IPS DF 6.9 (cell line): ENCODE measurements at regions not wholly inside any gene's neighbourhood (a gene's known extent, or its start where the extent isn't known, plus 50 kb on each side); places are given as distances from the start of the nearest gene placed in this dataset.

ENCODE experiments used
- DNase-seq: peaks from one replicate; pipeline ENCODE4 v3.0.0-alpha.2; 2013; ENCODE audit warnings: low read depth, low spot score
- H3K27ac ChIP-seq: one replicate; pipeline ENCODE4 v1.5.1; 2013; ENCODE audit warnings: low read length, control low read depth
- H3K27me3 ChIP-seq: 2 replicates; pipeline ENCODE4 v1.6.1; 2013; ENCODE audit warnings: mild to moderate bottlenecking, low read length; ENCODE audit not compliant: control insufficient read depth, insufficient read depth
- H3K36me3 ChIP-seq: 2 replicates; pipeline ENCODE4 v1.6.1; 2013; ENCODE audit warnings: low read length; ENCODE audit not compliant: control insufficient read depth, insufficient read depth
- H3K4me1 ChIP-seq: 2 replicates; pipeline ENCODE4 v1.6.1; 2013; ENCODE audit warnings: low read length; ENCODE audit not compliant: control insufficient read depth, insufficient read depth
- H3K4me3 ChIP-seq: 2 replicates; pipeline ENCODE4 v1.5.1; 2013; ENCODE audit warnings: mild to moderate bottlenecking, low read length
- H3K9me3 ChIP-seq: 2 replicates; pipeline ENCODE4 v1.6.1; 2013; ENCODE audit warnings: low read length, inconsistent platforms; ENCODE audit not compliant: control insufficient read depth, insufficient read depth
- WGBS: extraction: QIAGEN DNeasy Blood & Tissue Kit; methylation state at CpG from one replicate; pipeline ENCODE4 v1.1.7; 2013; ENCODE audit warnings: mixed read lengths, missing lambda C conversion rate; ENCODE audit not compliant: insufficient read length, insufficient coverage; 5-methylcytosine and 5-hydroxymethylcytosine counted together

DNA sequence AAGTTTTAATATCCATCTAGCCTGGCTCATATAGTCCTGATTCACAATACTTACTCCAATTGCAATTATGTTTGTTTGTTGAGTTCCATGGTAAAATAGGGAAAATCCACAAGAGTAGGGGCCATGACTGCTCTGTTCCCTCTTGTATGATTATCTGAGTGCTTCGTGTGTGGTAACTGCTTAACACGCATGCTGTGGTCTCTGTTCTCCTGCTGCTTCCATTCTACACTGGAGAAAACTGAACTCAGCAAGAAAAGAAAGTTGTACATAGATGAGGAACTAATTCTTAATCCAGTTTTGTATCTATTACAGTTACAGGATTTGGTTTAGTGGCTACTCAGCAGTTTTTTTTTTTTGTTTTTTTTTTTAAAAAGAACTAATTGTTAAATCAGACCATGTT is 223.0 kb upstream of the SATB1 start:
- Histone ChIP-seq H3K27me3 (no peaks in the 10 kb centered on the region), H3K36me3 (no peaks in the 10 kb centered on the region), H3K4me1 (no peaks in the 10 kb centered on the region), H3K4me3 (no peak overlapping the region), H3K27ac (no peak overlapping the region), H3K9me3 (no peaks in the 10 kb centered on the region)
- WGBS = no CpG with 5 or more reads among the region's 2 CpGs
- no peak for DNase-seq

DNA sequence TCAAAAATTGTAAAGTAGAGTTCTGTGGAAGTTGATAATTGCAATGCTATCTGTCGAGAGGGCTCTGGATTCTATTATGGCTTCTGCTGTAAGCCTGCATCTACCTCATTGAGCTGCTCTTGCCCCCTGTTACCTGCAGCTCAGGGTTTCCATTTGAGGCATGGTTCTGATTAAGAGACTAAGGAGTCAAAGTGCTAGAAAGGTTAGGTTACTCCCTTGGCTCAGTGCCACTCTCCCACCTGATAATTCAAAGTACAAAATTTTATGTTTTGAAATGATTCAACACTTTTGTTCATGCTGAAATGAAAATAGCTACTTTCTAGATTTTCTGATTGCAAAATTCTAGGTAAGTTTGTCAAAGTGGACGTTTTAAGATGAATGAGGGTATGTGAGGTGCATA is 220.5 kb upstream of the SATB1 start:
- DNase-seq = no peak
- no peaks in the 10 kb centered on the region for H3K4me1 ChIP-seq

DNA sequence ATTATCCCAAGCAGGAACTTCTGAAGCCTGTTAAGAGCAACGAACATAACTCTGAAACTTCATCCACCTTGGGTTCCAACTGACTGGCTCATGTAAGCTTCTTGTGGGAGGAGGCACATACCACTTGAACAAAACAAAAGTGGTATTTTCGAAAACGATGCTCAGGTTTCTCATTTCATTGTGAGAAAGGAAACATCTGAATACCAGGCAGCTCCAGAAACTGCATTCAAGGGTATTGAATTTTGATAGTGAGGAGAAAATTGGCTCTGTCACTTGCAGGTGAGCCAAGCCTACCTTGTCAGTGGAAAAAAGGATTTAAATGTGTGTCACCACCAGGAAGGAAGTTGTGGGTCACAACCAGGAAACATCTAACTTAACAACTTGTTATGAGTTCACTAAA is 218.1 kb upstream of the SATB1 start:
- Histone ChIP-seq H3K4me3 (no peak overlapping the region), H3K36me3 (no peaks in the 10 kb centered on the region), H3K4me1 (no peaks in the 10 kb centered on the region), H3K27me3 (no peaks in the 10 kb centered on the region), H3K27ac (no peak overlapping the region), H3K9me3 (no peaks in the 10 kb centered on the region; the same call in 1 of the 2 replicates)
- no peak for DNase-seq
- WGBS = no CpG with 5 or more reads among the region's 3 CpGs

More for the DNA sequence above, 220.5 kb upstream of the SATB1 start:
- Histone ChIP-seq H3K4me3 (no peak overlapping the region), H3K27me3 (no peaks in the 10 kb centered on the region), H3K27ac (no peak overlapping the region), H3K36me3 (no peaks in the 10 kb centered on the region), H3K9me3 (no peaks in the 10 kb centered on the region; the same call in 1 of the 2 replicates)
- no CpG with 5 or more reads among the region's 2 CpGs for WGBS

DNA sequence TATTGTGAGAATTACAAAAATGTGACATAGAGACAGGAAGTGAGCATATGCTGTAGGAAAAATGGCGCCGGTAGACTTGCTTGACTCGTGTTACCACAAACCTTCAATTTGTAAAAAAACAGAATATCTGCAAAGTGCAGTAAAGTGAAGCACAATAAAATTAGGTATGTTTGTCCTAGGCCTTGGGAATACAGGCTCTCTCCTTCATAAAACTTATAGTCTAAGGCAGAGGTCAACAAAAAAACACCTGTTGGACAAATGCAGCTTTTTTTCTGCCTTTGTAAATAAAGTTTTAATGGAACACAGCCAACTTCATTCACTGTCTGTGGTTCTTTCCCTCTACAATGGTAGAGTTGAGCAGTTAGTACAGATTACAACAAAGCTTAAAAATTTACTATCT is 216.8 kb upstream of the SATB1 start:
- no peaks in the 10 kb centered on the region for H3K36me3 ChIP-seq
- no peak for DNase-seq
- H3K27me3 ChIP-seq = no peaks in the 10 kb centered on the region
- H3K4me1 ChIP-seq = no peaks in the 10 kb centered on the region
- no peak overlapping the region for H3K27ac ChIP-seq
- no peak overlapping the region for H3K4me3 ChIP-seq
- no CpG with 5 or more reads among the region's 3 CpGs for WGBS
- H3K9me3 ChIP-seq = no peaks in the 10 kb centered on the region; the same call in 1 of the 2 replicates

DNA sequence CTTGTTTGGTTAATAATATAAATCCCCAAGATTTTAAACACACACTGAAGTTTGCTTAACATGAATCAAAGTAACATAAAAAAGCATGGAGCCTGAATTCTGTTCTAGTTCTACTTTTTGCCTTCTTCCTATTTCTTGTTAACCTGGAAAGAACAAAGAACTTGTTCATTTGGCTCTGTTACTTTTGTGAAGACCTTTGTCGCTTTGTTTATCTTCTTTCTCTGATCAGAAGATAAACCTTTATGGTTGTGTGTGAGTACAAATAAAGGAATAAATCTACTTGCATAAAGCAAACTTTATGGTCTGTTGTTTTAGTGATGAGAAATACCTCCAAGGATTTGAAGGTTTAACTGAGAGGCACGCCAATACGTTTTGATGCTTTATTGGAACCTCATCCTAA is 210.1 kb upstream of the SATB1 start:
- Histone ChIP-seq H3K36me3 (no peaks in the 10 kb centered on the region), H3K4me1 (no peaks in the 10 kb centered on the region), H3K27me3 (no peaks in the 10 kb centered on the region), H3K4me3 (no peak overlapping the region), H3K27ac (no peak overlapping the region), H3K9me3 (no peaks in the 10 kb centered on the region)
- WGBS = no CpG with 5 or more reads among the region's 3 CpGs
- no peak for DNase-seq

DNA sequence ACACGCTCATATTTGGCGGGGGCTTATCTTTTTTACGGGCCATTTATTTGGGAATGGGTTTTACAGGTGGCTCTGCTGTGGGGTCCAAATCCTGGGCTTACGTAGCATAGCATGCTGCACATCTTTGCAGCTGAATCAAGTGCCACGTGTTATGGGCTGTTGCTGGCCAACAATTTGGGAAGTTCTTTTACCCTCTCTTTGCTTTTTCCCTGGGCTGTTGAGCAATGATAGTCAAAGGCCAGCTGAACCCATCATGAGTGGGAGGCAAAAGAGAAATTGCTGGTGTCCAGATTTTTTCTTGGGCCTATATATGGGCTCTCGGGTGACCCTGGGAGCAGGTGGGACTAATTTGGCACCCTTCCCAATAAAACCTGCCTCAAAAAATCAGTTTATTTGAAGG is 209.3 kb upstream of the SATB1 start:
- H3K27ac ChIP-seq = no peak overlapping the region
- WGBS = no CpG with 5 or more reads among the region's 6 CpGs
- no peaks in the 10 kb centered on the region for H3K4me1 ChIP-seq
- no peak overlapping the region for H3K4me3 ChIP-seq
- H3K27me3 ChIP-seq = no peaks in the 10 kb centered on the region
- no peaks in the 10 kb centered on the region for H3K36me3 ChIP-seq
- H3K9me3 ChIP-seq = no peaks in the 10 kb centered on the region
- DNase-seq = no peak

DNA sequence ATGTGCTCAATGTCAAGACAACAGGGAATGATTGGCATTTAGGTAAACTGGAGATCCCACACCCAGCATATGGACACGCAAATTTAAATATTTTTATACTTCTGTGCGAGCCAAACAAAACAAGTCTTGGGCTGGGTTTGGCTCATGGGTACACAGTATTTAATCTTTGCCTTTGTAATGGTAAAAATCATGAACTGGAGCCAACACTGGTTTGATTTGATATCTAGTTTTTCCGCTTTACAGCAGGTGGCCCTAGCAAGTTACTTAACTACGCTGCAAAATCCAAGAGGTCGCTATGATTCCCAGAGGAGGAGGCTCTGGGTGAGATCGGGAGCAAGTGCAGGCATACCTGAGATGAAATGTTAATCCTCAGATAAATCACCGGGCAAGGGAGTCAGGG is 207.9 kb upstream of the SATB1 start:
- Histone ChIP-seq H3K4me1 (no peaks in the 10 kb centered on the region), H3K4me3 (no peak overlapping the region), H3K9me3 (no peaks in the 10 kb centered on the region), H3K27ac (no peak overlapping the region), H3K27me3 (no peaks in the 10 kb centered on the region), H3K36me3 (no peaks in the 10 kb centered on the region)
- DNase-seq = no peak
- WGBS = no CpG with 5 or more reads among the region's 7 CpGs

DNA sequence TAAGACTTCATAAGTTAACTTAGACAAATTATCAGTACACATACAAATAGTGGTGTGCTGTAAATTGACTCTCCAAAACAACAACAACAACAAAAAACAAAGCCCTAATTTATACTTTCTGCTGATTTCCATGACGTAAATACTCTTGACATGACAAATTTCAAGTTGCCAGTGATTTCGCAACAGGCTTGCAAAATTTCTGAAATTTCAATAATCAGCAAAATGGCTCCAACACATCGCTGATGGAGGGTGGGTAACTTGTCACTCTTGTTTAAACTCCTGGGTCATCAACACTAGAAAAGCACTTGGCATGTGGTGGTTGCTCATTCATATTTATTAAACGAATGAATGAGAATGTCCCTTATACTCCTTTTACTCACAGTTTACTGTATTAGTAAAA is 205.2 kb upstream of the SATB1 start:
- no peak for DNase-seq
- H3K27me3 ChIP-seq = no peaks in the 10 kb centered on the region
- no peaks in the 10 kb centered on the region for H3K36me3 ChIP-seq
- no peaks in the 10 kb centered on the region for H3K9me3 ChIP-seq
- no peak overlapping the region for H3K27ac ChIP-seq
- no peaks in the 10 kb centered on the region for H3K4me1 ChIP-seq
- H3K4me3 ChIP-seq = no peak overlapping the region
- WGBS = no CpG with 5 or more reads among the region's 4 CpGs

DNA sequence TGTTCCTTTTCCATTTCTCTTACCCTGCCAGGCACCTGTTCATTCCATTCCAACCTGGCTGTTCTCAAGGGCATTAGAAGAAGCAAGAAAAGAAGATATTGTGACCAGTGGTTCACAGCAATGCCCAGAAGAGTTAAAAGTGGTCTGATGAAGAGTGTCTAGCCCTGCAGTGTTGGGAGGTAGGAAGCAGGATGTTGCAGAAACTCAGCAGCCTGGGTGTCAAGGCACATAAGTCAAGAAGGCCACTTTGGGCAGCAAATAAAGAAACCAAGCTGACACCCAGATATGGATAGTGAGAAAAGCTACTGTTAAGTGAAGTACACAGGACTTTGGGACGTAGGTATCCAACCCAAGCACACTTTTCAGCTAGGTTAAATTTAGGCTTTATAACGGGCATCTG is 199.9 kb upstream of the SATB1 start:
- H3K27ac ChIP-seq = no peak overlapping the region
- no peaks in the 10 kb centered on the region for H3K4me1 ChIP-seq

DNA sequence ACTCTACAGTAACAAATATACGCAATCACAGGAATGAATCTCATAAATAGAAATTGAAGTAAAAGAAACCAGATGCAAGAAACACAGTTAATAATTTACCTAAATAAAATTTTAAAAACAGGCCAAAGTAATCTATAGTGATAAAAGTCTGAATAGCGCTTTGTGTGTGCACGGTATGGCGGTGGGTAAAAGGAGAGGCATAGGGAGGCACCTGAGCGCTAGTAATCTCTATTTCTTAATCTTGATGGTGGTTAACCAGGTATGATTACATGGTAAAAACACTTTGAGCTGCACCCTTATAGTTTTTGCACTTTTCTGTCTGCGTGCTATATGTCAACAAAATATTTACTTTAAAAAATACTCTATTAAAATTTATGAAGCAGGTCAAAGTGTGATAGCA is 198.1 kb upstream of the SATB1 start:
- DNase-seq = no peak
- Histone ChIP-seq H3K4me1 (no peaks in the 10 kb centered on the region), H3K27ac (no peak overlapping the region), H3K9me3 (no peaks in the 10 kb centered on the region), H3K4me3 (no peak overlapping the region), H3K27me3 (no peaks in the 10 kb centered on the region), H3K36me3 (no peaks in the 10 kb centered on the region)
- no CpG with 5 or more reads among the region's 6 CpGs for WGBS

More for the DNA sequence above, 199.9 kb upstream of the SATB1 start:
- H3K36me3 ChIP-seq = no peaks in the 10 kb centered on the region
- no CpG with 5 or more reads among the region's 2 CpGs for WGBS
- no peaks in the 10 kb centered on the region for H3K9me3 ChIP-seq
- H3K4me3 ChIP-seq = no peak overlapping the region
- H3K27me3 ChIP-seq = no peaks in the 10 kb centered on the region
- DNase-seq = no peak

DNA sequence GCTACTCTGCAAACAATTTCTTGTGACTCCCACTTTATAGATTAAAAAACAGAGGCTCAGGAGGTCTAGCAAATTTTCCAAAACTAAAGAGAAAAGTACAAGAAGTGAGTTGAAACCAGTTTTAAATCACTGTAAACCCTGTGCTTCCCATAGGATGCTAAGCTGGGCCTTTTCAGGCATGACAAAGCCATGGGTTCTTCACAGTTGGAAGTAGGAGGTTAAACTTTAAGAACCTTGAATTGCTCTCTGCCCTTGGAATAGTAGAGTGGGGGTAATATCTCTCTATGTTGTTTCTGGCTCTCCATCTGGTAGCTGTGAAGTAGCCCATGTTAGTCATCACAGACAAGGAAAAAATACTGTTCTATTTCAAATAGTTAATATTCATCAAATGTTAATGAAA is 193.6 kb upstream of the SATB1 start:
- no peak for DNase-seq
- Histone ChIP-seq H3K4me1 (no peaks in the 10 kb centered on the region), H3K9me3 (no peaks in the 10 kb centered on the region), H3K4me3 (no peak overlapping the region), H3K27me3 (no peaks in the 10 kb centered on the region), H3K36me3 (no peaks in the 10 kb centered on the region), H3K27ac (no peak overlapping the region)
